NOMO-1 treated with dmso at 0.1 percent for 144 hours (cell line): ENCODE measurements at regions not wholly inside any gene's neighbourhood (a gene's known extent, or its start where the extent isn't known, plus 50 kb on each side); places are given as distances from the start of the nearest gene placed in this dataset.
A peak's percentile ranks its signal among the peaks of the same experiment; 100 is the strongest.

Experiments used
- DNase-seq: peaks from one replicate; lab custom pipeline; 2025; ENCODE audit not compliant: unreplicated experiment; lab: John Stamatoyannopoulos, UW

GRCh38 chr12:126607157-126607556 is 1541.9 kb downstream of the AACS start:
- no peak for DNase-seq

GRCh38 chr12:126607867-126608266 is 1542.6 kb downstream of the AACS start:
- no peak for DNase-seq

- no peak for DNase-seq
These were observed 1543.5 kb downstream of the AACS start for GRCh38 chr12:126608607-126609175.

GRCh38 chr12:126616441-126616840 is 1551.2 kb downstream of the AACS start:
- no peak for DNase-seq

GRCh38 chr12:126617312-126617711 is 1552.1 kb downstream of the AACS start:
- DNase-seq: no peak

- DNase-seq: peak; percentile 65
These were observed 1562.4 kb downstream of the AACS start for GRCh38 chr12:126627596-126627995.

- no peak for DNase-seq
These were observed 1571.6 kb downstream of the AACS start for GRCh38 chr12:126636821-126637220.

- no peak for DNase-seq
These were observed 1579.2 kb downstream of the AACS start for GRCh38 chr12:126644236-126645020.

GRCh38 chr12:126648074-126648473 is 1582.8 kb downstream of the AACS start:
- no peak for DNase-seq

GRCh38 chr12:126651133-126651532 is 1585.9 kb downstream of the AACS start:
- DNase-seq: no peak

GRCh38 chr12:126663304-126664094 is 1598.3 kb downstream of the AACS start:
- no peak for DNase-seq

GRCh38 chr12:126667339-126667738 is 1599.6 kb upstream of the TMEM132C start:
- DNase-seq: no peak

GRCh38 chr12:126668538-126668937 is 1598.4 kb upstream of the TMEM132C start:
- DNase-seq: peak; percentile 70

GRCh38 chr12:126668961-126669360 is 1598.0 kb upstream of the TMEM132C start:
- no peak for DNase-seq

GRCh38 chr12:126676434-126676833 is 1590.5 kb upstream of the TMEM132C start:
- DNase-seq: no peak

- DNase-seq: no peak
These were observed 1585.3 kb upstream of the TMEM132C start for GRCh38 chr12:126681676-126682075.

GRCh38 chr12:126684703-126685102 is 1582.3 kb upstream of the TMEM132C start:
- DNase-seq: no peak

GRCh38 chr12:126685636-126686035 is 1581.3 kb upstream of the TMEM132C start:
- no peak for DNase-seq

GRCh38 chr12:126688556-126688955 is 1578.4 kb upstream of the TMEM132C start:
- DNase-seq: no peak

- DNase-seq: no peak
These were observed 1566.9 kb upstream of the TMEM132C start for GRCh38 chr12:126700096-126700495.

GRCh38 chr12:126704609-126705008 is 1562.4 kb upstream of the TMEM132C start:
- DNase-seq: no peak

- DNase-seq: no peak
These were observed 1560.7 kb upstream of the TMEM132C start for GRCh38 chr12:126706300-126706699.
